GM13977 (cell line): ENCODE measurements at regions not wholly inside any gene's neighbourhood (a gene's known extent, or its start where the extent isn't known, plus 50 kb on each side); places are given as distances from the start of the nearest gene placed in this dataset.

Source experiments
- DNase-seq: peaks from one replicate; pipeline ENCODE4 v3.0.0; 2012; ENCODE audit warnings: low spot score
- in situ Hi-C: fragments of 300-500 bp; cut with MboI; formaldehyde crosslinking; loops from one replicate; pipeline ENCODE4 v1.12.0; 2022; ENCODE audit warnings: low sequenced_read_pairs, low pct_unique_long_range_greater_than_20kb, mixed read lengths, inconsistent platforms; ENCODE audit not compliant: unreplicated experiment
- TF ChIP-seq, protein P1 (sequence below): IDR thresholded peaks from 2 replicates; pipeline ENCODE4 v1.5.1; 2012; ENCODE audit warnings: mild to moderate bottlenecking, control low read depth; ENCODE audit not compliant: insufficient read depth; ENCODE audit errors: extremely low read depth, missing control alignments

DNA sequence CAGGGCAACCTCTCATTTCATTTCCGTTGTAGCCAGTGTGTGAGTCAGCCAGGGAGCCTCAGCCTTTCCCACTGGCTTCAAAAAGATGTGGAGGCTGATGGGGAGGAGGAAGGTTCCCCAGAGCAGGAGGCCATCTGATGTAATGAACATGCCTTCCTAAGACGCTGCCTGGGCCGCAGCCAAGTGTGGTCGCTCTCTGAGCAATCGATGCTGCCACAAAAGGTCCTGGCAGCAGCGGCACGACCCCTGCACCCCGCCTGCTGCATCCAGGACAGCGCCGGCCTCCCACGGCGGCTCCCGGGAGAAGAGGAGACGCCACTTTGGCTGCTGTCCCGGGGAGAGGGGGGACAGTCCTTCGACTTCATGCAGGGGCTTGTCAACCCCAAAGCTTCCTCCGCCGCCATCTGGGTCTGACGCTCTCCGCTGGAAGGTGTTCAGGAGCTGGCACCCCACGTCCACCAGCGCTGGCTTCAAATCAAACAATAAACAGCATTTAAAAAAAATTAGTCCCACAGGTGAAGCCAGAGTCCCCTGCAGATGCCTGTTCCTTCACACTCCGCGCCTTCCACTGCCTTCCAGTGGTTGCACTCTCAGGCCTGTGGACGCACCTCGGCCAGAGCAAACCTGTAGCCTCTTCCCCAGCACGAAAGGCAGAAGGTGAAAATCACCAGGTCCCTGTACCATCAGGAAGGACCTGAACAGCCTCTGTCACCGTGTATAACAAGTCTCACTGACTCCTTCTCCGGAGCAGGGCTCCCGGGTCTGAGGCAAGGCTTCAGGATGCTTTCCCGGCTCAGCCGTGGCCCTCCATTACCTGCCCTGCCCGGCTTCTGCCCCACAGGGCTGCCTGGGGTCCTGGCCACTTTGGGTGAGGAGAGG is 930.7 kb downstream of the BRD1 start:
- no peak for DNase-seq
- in situ Hi-C loops: no loop called here
- TF ChIP-seq, protein P1, sequence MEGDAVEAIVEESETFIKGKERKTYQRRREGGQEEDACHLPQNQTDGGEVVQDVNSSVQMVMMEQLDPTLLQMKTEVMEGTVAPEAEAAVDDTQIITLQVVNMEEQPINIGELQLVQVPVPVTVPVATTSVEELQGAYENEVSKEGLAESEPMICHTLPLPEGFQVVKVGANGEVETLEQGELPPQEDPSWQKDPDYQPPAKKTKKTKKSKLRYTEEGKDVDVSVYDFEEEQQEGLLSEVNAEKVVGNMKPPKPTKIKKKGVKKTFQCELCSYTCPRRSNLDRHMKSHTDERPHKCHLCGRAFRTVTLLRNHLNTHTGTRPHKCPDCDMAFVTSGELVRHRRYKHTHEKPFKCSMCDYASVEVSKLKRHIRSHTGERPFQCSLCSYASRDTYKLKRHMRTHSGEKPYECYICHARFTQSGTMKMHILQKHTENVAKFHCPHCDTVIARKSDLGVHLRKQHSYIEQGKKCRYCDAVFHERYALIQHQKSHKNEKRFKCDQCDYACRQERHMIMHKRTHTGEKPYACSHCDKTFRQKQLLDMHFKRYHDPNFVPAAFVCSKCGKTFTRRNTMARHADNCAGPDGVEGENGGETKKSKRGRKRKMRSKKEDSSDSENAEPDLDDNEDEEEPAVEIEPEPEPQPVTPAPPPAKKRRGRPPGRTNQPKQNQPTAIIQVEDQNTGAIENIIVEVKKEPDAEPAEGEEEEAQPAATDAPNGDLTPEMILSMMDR: no peak

DNA sequence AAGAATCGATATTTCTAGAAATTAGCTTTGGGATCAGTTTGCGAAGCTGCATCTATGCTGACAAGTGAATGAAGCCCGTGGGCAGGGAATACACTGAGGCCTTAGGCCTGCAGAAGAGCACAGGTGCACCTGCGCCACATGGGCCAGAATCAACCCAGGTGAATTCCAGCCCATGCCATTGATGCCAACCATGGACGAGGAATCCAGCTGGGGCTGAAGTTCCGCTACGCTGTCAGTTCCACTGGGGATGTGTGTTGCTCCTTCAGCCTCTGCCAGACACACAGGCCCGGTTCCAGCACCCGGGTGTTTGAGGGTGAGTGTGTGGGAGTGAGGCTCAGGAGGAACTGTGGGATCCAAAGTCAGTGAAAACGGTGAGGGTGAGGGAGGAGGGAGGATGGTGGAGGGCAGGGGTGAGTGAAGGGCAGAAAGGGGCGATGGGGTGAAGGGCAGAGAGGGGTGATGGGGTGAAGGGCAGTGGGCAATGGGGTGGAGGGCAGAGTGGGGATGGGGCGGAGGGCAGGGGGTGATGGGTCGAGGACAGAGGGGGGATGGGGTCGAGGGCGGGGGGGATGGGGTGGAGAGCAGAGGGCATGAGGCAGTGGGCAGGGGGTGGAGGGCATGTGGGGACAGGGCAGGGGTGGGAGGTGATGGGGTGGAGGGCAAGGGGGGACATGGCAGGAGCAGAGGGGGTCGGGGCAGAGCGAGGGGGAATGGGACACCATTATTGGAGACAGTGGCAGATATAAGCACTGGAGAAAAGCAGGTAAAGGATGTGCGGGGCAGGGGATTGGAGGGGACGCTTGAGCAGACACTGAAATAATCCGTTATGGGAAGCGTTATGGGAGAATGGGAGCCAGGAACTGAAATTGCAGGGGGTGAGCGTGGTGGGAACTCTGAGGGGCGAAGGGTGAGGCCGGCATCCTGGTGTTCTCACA is 931.6 kb downstream of the BRD1 start:
- in situ Hi-C loops: no loop called here
- TF ChIP-seq, protein P1: no peak
- no peak for DNase-seq

DNA sequence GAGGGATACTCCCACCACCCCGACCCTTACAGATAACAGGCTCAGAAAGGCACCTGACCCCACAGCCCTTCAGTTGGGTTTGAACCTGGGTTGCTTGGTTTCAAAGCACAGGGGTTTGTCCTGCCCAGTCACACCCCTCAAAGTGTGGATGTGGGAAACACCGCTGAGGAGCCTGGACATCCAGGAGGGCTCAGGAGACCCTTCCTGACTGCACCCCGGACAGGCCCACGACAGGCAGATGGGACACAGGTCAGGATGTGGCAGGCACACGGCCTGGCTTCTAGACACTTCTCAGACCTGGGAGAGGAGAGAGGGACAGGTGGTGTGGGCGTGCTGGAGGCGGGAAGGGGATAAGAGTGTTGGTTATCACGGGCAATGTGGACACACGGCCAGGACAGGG is 932.3 kb downstream of the BRD1 start:
- TF ChIP-seq, protein P1: no peak
- in situ Hi-C loops: no loop called here
- no peak for DNase-seq

DNA sequence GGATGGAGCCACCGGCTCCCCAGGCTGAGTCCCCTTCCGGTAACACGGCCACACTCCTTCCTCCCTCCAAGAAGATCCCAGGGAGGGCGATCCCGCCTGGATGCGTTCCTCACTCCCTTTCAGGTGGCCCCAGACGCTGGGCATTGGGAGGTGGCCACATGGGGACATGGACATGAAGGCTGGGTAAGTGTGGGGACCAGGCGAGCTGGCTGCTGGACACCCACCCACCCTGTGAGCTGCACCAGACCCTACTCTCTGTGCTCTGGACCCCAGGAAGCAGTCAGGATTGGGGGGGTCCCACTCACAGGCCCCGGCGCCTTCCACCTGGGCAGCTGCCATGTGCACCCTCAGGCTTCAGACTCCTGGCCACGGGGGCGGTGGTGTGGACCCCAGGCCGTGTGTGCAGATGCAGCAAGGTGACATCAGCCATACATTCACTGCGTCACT is 932.8 kb downstream of the BRD1 start:
- in situ Hi-C loops: no loop called here
- DNase-seq: no peak

DNA sequence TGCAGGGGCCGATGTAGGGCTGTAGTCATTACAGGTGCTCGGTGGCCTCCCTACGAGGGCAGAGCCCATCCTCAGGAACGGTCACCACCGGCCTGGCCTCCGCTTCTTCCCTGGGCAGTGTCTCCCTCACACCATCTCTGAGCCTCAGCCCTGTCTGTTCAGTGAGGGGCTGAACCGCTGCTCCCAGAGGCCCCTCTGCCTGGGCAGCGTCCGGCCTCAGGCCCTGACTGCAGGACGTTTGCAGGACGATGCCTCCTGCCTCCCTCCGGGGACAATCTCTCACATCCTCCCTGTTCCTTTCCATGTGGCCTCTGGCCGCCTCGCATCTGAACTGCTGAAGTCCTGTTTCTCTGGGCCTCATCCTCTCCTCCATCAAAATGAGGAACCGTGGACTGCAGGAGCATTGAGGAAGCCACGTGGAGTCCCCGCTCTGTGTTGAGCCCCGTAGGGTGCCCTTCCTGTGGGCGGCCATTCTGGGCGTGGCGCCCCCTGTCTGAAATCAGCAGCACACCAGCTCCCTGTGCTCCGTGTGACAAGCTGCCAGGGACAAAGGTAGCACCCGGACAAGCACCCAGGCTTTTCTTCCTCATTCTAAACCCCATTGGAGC is 933.5 kb downstream of the BRD1 start:
- TF ChIP-seq, protein P1: no peak
- in situ Hi-C loops: no loop called here
- DNase-seq: no peak

More for the DNA sequence above, 932.8 kb downstream of the BRD1 start:
- TF ChIP-seq, protein P1: no peak
